CD14-positive monocyte (primary cell): ENCODE measurements at regions not wholly inside any gene's neighbourhood (a gene's known extent, or its start where the extent isn't known, plus 50 kb on each side); places are given as distances from the start of the nearest gene placed in this dataset.

ENCODE experiments used
- DNase-seq, 3 donors: peaks; one replicate each; pipeline ENCODE4 v3.0.0-alpha.2; 2011 to 2022
- H2AFZ ChIP-seq: 2 replicates; pipeline ENCODE4 v1.6.0; 2012; ENCODE audit warnings: mild to moderate bottlenecking, low read depth, low read length, inconsistent platforms; ENCODE audit not compliant: insufficient read depth, poor library complexity, severe bottlenecking
- H3K27ac ChIP-seq, 2 donors: 1 replicate in 1 of 2; 2 replicates in 1 of 2; pipeline ENCODE4 v1.5.1; 2012 to 2013; ENCODE audit warnings: low read length in 2 of 2, control low read depth in 1 of 2, inconsistent platforms in 1 of 2, low read depth in 1 of 2, mild to moderate bottlenecking in 1 of 2
- H3K27me3 ChIP-seq, 2 donors: one replicate each; pipeline versions ENCODE4 v1.6.0 to v1.6.1; 2011 to 2013; ENCODE audit warnings: low read length in 2 of 2; ENCODE audit not compliant: control insufficient read depth in 2 of 2, insufficient read depth in 2 of 2
- H3K36me3 ChIP-seq, 2 donors: replicated peaks in 1 of 2; 1 replicate in 1 of 2; 2 replicates in 1 of 2; pipeline versions ENCODE4 v1.5.1 to v1.6.1; 2012 to 2013; ENCODE audit warnings: low read length in 2 of 2, control low read depth in 1 of 2, inconsistent platforms in 1 of 2, mild to moderate bottlenecking in 1 of 2; ENCODE audit not compliant: insufficient read depth in 2 of 2, control insufficient read depth in 1 of 2
- H3K4me1 ChIP-seq, 2 donors: 1 replicate in 1 of 2; 2 replicates in 1 of 2; pipeline versions ENCODE4 v1.5.1 to v1.6.1; 2012 to 2013; ENCODE audit warnings: low read length in 2 of 2, control low read depth in 1 of 2, inconsistent platforms in 1 of 2, mild to moderate bottlenecking in 1 of 2, moderate library complexity in 1 of 2; ENCODE audit not compliant: insufficient read depth in 2 of 2, control insufficient read depth in 1 of 2
- H3K4me2 ChIP-seq: replicated peaks from 2 replicates; pipeline ENCODE3; 2012; ENCODE audit warnings: low read length, moderate library complexity, mild to moderate bottlenecking; ENCODE audit not compliant: poor library complexity, severe bottlenecking; ENCODE audit errors: extremely low read depth
- H3K4me3 ChIP-seq, 3 experiments: fragments of 200-600 bp in 1 of 3; sonication (generic) in 1 of 3; replicated peaks in 1 of 3; 1 replicate in 2 of 3; 2 replicates in 1 of 3; pipeline ENCODE4 v1.5.1; 2011 to 2013; ENCODE audit warnings: low read length in 3 of 3, mild to moderate bottlenecking in 3 of 3, control low read depth in 2 of 3, low read depth in 2 of 3, inconsistent platforms in 1 of 3, moderate library complexity in 1 of 3
- H3K79me2 ChIP-seq: 2 replicates; pipeline ENCODE4 v1.6.0; 2012; ENCODE audit warnings: mild to moderate bottlenecking, control low read depth, inconsistent platforms, low read length, moderate library complexity; ENCODE audit not compliant: insufficient read depth
- H3K9ac ChIP-seq: 2 replicates; pipeline ENCODE4 v1.6.0; 2017; ENCODE audit warnings: low read length, mild to moderate bottlenecking; ENCODE audit not compliant: insufficient read depth, poor library complexity, severe bottlenecking
- H3K9me3 ChIP-seq, 2 donors: replicated peaks in 1 of 2; 1 replicate in 1 of 2; 2 replicates in 1 of 2; pipeline versions ENCODE4 v1.5.1 to v1.6.1; 2012 to 2013; ENCODE audit warnings: low read length in 2 of 2, control low read depth in 1 of 2; ENCODE audit not compliant: control insufficient read depth in 1 of 2, insufficient read depth in 1 of 2
- H4K20me1 ChIP-seq: 2 replicates; pipeline ENCODE4 v1.6.0; 2012; ENCODE audit warnings: mild to moderate bottlenecking, low read length, control low read depth, moderate library complexity; ENCODE audit not compliant: insufficient read depth
- H3K27ac Mint-ChIP-seq, 7 donors: one replicate each; pipeline ENCODE4 v1.8.0; 2020; ENCODE audit warnings: mild to moderate bottlenecking in 7 of 7, mixed read lengths in 7 of 7, moderate library complexity in 6 of 7, inconsistent platforms in 2 of 7
- H3K27me3 Mint-ChIP-seq, 3 donors: one replicate each; pipeline ENCODE4 v1.8.0; 2021 to 2022; ENCODE audit warnings: low read depth in 3 of 3, mild to moderate bottlenecking in 3 of 3, mixed read lengths in 3 of 3, moderate library complexity in 3 of 3, inconsistent platforms in 1 of 3
- H3K36me3 Mint-ChIP-seq, 2 donors: one replicate each; pipeline ENCODE4 v1.8.0; 2020; ENCODE audit warnings: mixed read lengths in 2 of 2, inconsistent platforms in 1 of 2, mild to moderate bottlenecking in 1 of 2
- H3K4me1 Mint-ChIP-seq: one replicate; pipeline ENCODE4 v1.8.0; 2020; ENCODE audit warnings: mild to moderate bottlenecking, mixed read lengths
- H3K4me3 Mint-ChIP-seq, 2 donors: one replicate each; pipeline ENCODE4 v1.8.0; 2020; ENCODE audit warnings: mild to moderate bottlenecking in 2 of 2, mixed read lengths in 2 of 2, moderate library complexity in 1 of 2
- H3K9me3 Mint-ChIP-seq, 7 donors: one replicate each; pipeline ENCODE4 v1.8.0; 2020 to 2022; ENCODE audit warnings: mixed read lengths in 7 of 7, mild to moderate bottlenecking in 6 of 7, moderate library complexity in 6 of 7, inconsistent platforms in 2 of 7
- WGBS: methylation state at CpG from one replicate; pipeline ENCODE4 v1.1.5; 2013; ENCODE audit warnings: missing lambda C conversion rate; ENCODE audit not compliant: insufficient coverage; 5-methylcytosine and 5-hydroxymethylcytosine counted together
- intact Hi-C, 2 donors: fragments of 100-400 bp; cut with micrococcal nuclease; formaldehyde crosslinking; loops; one replicate each; pipeline versions ENCODE4 v1.15.0 to v1.15.1; 2023
- TF ChIP-seq, protein P1 (sequence below): fragments of 200-600 bp; IDR thresholded peaks from one replicate; pipeline ENCODE4 v1.8.0; 2022; ENCODE audit warnings: antibody characterized with exemption, mild to moderate bottlenecking

- Histone ChIP-seq H3K4me1 (no peaks in the 10 kb centered on the region), H3K27ac (no peak overlapping the region), H3K4me3 (no peak overlapping the region), H3K4me2 (no peak overlapping the region), H3K79me2 (no peaks in the 10 kb centered on the region), H3K27me3 (no peaks in the 10 kb centered on the region), H2AFZ (no peak overlapping the region), H3K9me3 (no peaks in the 10 kb centered on the region), H4K20me1 (no peaks in the 10 kb centered on the region), H3K9ac (no peak overlapping the region), H3K36me3 (no peaks in the 10 kb centered on the region)
- Mint-ChIP-seq H3K27ac (no peak overlapping the region), H3K4me1 (no peaks in the 10 kb centered on the region), H3K9me3 (peaks cover 0 to 4% (median 3%) of the 10 kb centered on the region in 7 donors), H3K4me3 (no peak overlapping the region), H3K36me3 (no peaks in the 10 kb centered on the region), H3K27me3 (peaks cover 4 to 7% (median 6%) of the 10 kb centered on the region in 3 donors)
- TF ChIP-seq, protein P1, sequence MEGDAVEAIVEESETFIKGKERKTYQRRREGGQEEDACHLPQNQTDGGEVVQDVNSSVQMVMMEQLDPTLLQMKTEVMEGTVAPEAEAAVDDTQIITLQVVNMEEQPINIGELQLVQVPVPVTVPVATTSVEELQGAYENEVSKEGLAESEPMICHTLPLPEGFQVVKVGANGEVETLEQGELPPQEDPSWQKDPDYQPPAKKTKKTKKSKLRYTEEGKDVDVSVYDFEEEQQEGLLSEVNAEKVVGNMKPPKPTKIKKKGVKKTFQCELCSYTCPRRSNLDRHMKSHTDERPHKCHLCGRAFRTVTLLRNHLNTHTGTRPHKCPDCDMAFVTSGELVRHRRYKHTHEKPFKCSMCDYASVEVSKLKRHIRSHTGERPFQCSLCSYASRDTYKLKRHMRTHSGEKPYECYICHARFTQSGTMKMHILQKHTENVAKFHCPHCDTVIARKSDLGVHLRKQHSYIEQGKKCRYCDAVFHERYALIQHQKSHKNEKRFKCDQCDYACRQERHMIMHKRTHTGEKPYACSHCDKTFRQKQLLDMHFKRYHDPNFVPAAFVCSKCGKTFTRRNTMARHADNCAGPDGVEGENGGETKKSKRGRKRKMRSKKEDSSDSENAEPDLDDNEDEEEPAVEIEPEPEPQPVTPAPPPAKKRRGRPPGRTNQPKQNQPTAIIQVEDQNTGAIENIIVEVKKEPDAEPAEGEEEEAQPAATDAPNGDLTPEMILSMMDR: no peak
- no peak for DNase-seq
- WGBS: 91% methylated on average over 6 of the region's 10 CpGs
- intact Hi-C loops: loop anchor here in 1 of 2 donors (5.0 kb wide), 1 partner anchor 189 kb away; no protein-coding TSS in a partner anchor
Observed at GRCh38 chr12:127296591-127296990, 970.4 kb upstream of the TMEM132C start.

GRCh38 chr12:127297327-127297726, 969.6 kb upstream of the TMEM132C start:
- TF ChIP-seq, protein P1: no peak
- no peak overlapping the region for H3K9ac ChIP-seq
- WGBS: 78% methylated on average over 2 of the region's 3 CpGs
- H3K4me3 Mint-ChIP-seq: no peak overlapping the region
- H3K4me2 ChIP-seq: no peak overlapping the region
- DNase-seq: no peak
- H2AFZ ChIP-seq: no peak overlapping the region
- peaks cover 4 to 7% (median 6%) of the 10 kb centered on the region in 3 donors for H3K27me3 Mint-ChIP-seq
- no peaks in the 10 kb centered on the region for H3K27me3 ChIP-seq
- no peaks in the 10 kb centered on the region for H3K79me2 ChIP-seq
- H3K9me3 ChIP-seq: no peaks in the 10 kb centered on the region
- no peaks in the 10 kb centered on the region for H4K20me1 ChIP-seq
- no peaks in the 10 kb centered on the region for H3K36me3 ChIP-seq
- no peak overlapping the region for H3K27ac ChIP-seq
- peaks cover 0 to 4% (median 3%) of the 10 kb centered on the region in 7 donors for H3K9me3 Mint-ChIP-seq
- H3K4me3 ChIP-seq: no peak overlapping the region
- H3K27ac Mint-ChIP-seq: no peak overlapping the region
- H3K36me3 Mint-ChIP-seq: no peaks in the 10 kb centered on the region
- H3K4me1 ChIP-seq: no peaks in the 10 kb centered on the region
- intact Hi-C loops: loop anchor here in 1 of 2 donors (5.0 kb wide), 1 partner anchor 190 kb away; no protein-coding TSS in a partner anchor
- no peaks in the 10 kb centered on the region for H3K4me1 Mint-ChIP-seq
